H1 (cell line): ENCODE measurements at regions not wholly inside any gene's neighbourhood (a gene's known extent, or its start where the extent isn't known, plus 50 kb on each side); places are given as distances from the start of the nearest gene placed in this dataset.

Experiments
- CTCF ChIA-PET: fragments of 300-600 bp; sonication (Branson Sonifier 250); formaldehyde crosslinking; loops from one replicate; lab custom pipeline; 2021; ENCODE audit not compliant: partially characterized antibody; lab: Charles Lee
- POLR2A ChIA-PET: fragments of 300-600 bp; sonication (Branson Sonifier 250); formaldehyde crosslinking; loops from one replicate; lab custom pipeline; 2021; ENCODE audit warnings: inconsistent platforms; ENCODE audit not compliant: partially characterized antibody; lab: Charles Lee
- DNase-seq, 2 experiments: peaks; one replicate each; pipeline versions ENCODE4 v3.0.0 to v3.0.0-alpha.2; 2010 to 2022; ENCODE audit warnings: low spot score in 2 of 2, low read depth in 1 of 2, mixed read lengths in 1 of 2
- FAIRE-seq: peaks from 2 replicates; lab custom pipeline; 2011; peaks lifted over from hg19 to GRCh38; lab: Jason Lieb, UNC
- H2AFZ ChIP-seq: 2 replicates; pipeline ENCODE4 v1.8.1; 2012; ENCODE audit warnings: low read length, inconsistent platforms
- H2AK5ac ChIP-seq: 2 replicates; pipeline ENCODE4 v1.6.1; 2013; ENCODE audit warnings: low read depth, low read length
- H2BK120ac ChIP-seq: replicated peaks from 2 replicates; pipeline ENCODE3; 2013; ENCODE audit warnings: low read depth, low read length, inconsistent platforms
- H2BK12ac ChIP-seq: 2 replicates; pipeline ENCODE4 v1.6.1; 2013; ENCODE audit warnings: low read depth, low read length
- H2BK15ac ChIP-seq: 2 replicates; pipeline ENCODE4 v1.6.1; 2013; ENCODE audit warnings: low read length
- H2BK20ac ChIP-seq: 2 replicates; pipeline ENCODE4 v1.6.1; 2013; ENCODE audit warnings: low read length
- H2BK5ac ChIP-seq: 2 replicates; pipeline ENCODE4 v1.6.1; 2013; ENCODE audit warnings: low read depth, low read length
- H3K14ac ChIP-seq: 2 replicates; pipeline ENCODE4 v1.6.1; 2013; ENCODE audit warnings: inconsistent platforms; ENCODE audit not compliant: insufficient read length
- H3K18ac ChIP-seq: 2 replicates; pipeline ENCODE4 v1.6.1; 2013; ENCODE audit warnings: low read length; ENCODE audit errors: extremely low read depth
- H3K23ac ChIP-seq: 2 replicates; pipeline ENCODE4 v1.6.1; 2013; ENCODE audit warnings: inconsistent platforms; ENCODE audit not compliant: insufficient read length
- H3K23me2 ChIP-seq: 2 replicates; pipeline ENCODE4 v1.6.1; 2013; ENCODE audit warnings: low read depth, low read length
- H3K27ac ChIP-seq: 2 replicates; pipeline ENCODE4 v1.6.1; 2011; ENCODE audit warnings: low read depth, low read length, inconsistent platforms
- H3K27me3 ChIP-seq, 4 experiments: replicated peaks in 1 of 4; 1 replicate in 1 of 4; 2 replicates in 3 of 4; pipeline versions ENCODE4 v1.6.1 to v1.8.1; 2011 to 2013; ENCODE audit warnings: low read length in 3 of 4, mild to moderate bottlenecking in 3 of 4, inconsistent platforms in 2 of 4, mixed read lengths in 2 of 4, moderate library complexity in 1 of 4; ENCODE audit not compliant: control insufficient read depth in 3 of 4, insufficient read depth in 3 of 4; ENCODE audit errors: extremely low read depth in 1 of 4
- H3K36me3 ChIP-seq, 4 experiments: 2 replicates each; pipeline versions ENCODE4 v1.6.1 to v1.8.1; 2011 to 2013; ENCODE audit warnings: mild to moderate bottlenecking in 4 of 4, low read length in 3 of 4, moderate library complexity in 2 of 4, control low read depth in 1 of 4, inconsistent platforms in 1 of 4; ENCODE audit not compliant: insufficient read depth in 4 of 4, control insufficient read depth in 2 of 4
- H3K4ac ChIP-seq: replicated peaks from 2 replicates; pipeline ENCODE3; 2013; ENCODE audit warnings: low read length, low read depth, mixed read lengths, inconsistent platforms; ENCODE audit not compliant: insufficient read length
- H3K4me1 ChIP-seq, 4 experiments: replicated peaks in 1 of 4; 1 replicate in 1 of 4; 2 replicates in 3 of 4; pipeline versions ENCODE4 v1.6.1 to v1.8.1; 2011 to 2013; ENCODE audit warnings: low read length in 3 of 4, inconsistent platforms in 2 of 4, mixed read lengths in 1 of 4; ENCODE audit not compliant: insufficient read depth in 4 of 4, control insufficient read depth in 3 of 4
- H3K4me2 ChIP-seq, 2 experiments: 2 replicates each; pipeline versions ENCODE4 v1.6.1 to v1.8.1; 2011 to 2013; ENCODE audit warnings: low read depth in 2 of 2, low read length in 2 of 2, control low read depth in 1 of 2, inconsistent platforms in 1 of 2, mild to moderate bottlenecking in 1 of 2; ENCODE audit not compliant: insufficient read depth in 1 of 2
- H3K4me3 ChIP-seq, 4 experiments: fragments of 200-600, 300-600 bp in 1 of 4; sonication (generic), shearing (Covaris generic), sonication (Bioruptor Twin) in 1 of 4; 2 replicates each; pipeline versions ENCODE4 v1.5.1 to v1.8.1; 2011 to 2016; ENCODE audit warnings: low read length in 4 of 4, low read depth in 3 of 4, control low read depth in 2 of 4, inconsistent platforms in 2 of 4, mild to moderate bottlenecking in 2 of 4, mixed read lengths in 1 of 4, moderate library complexity in 1 of 4; ENCODE audit not compliant: insufficient read depth in 2 of 4; ENCODE audit errors: extremely low read depth in 1 of 4
- H3K56ac ChIP-seq: replicated peaks from 2 replicates; pipeline ENCODE3; 2013; ENCODE audit warnings: low read depth, mild to moderate bottlenecking, mixed read lengths, low read length, inconsistent platforms; ENCODE audit not compliant: insufficient read length
- H3K79me1 ChIP-seq: 2 replicates; pipeline ENCODE4 v1.6.1; 2013; ENCODE audit warnings: low read depth, low read length, control low read depth
- H3K79me2 ChIP-seq, 2 experiments: 2 replicates each; pipeline versions ENCODE4 v1.6.1 to v1.8.1; 2012 to 2013; ENCODE audit warnings: low read length in 2 of 2, mild to moderate bottlenecking in 2 of 2, inconsistent platforms in 1 of 2; ENCODE audit not compliant: insufficient read depth in 2 of 2, control insufficient read depth in 1 of 2
- H3K9ac ChIP-seq, 4 experiments: replicated peaks in 1 of 4; 1 replicate in 1 of 4; 2 replicates in 3 of 4; pipeline versions ENCODE4 v1.6.1 to v1.8.1; 2011 to 2013; ENCODE audit warnings: low read depth in 3 of 4, low read length in 3 of 4, control low read depth in 2 of 4, mild to moderate bottlenecking in 2 of 4, moderate library complexity in 2 of 4, inconsistent platforms in 1 of 4; ENCODE audit errors: extremely low read depth in 1 of 4
- H3K9me3 ChIP-seq, 2 experiments: 2 replicates each; pipeline versions ENCODE4 v1.6.1 to v1.8.1; 2012 to 2013; ENCODE audit warnings: mild to moderate bottlenecking in 2 of 2, moderate library complexity in 2 of 2, control low read depth in 1 of 2, inconsistent platforms in 1 of 2, low read depth in 1 of 2, low read length in 1 of 2, mixed read lengths in 1 of 2; ENCODE audit not compliant: insufficient read depth in 2 of 2
- H4K20me1 ChIP-seq, 2 experiments: replicated peaks in 1 of 2; 2 replicates each; pipeline versions ENCODE3 to v1.8.1; 2011 to 2013; ENCODE audit warnings: inconsistent platforms in 2 of 2, low read length in 2 of 2, mild to moderate bottlenecking in 1 of 2; ENCODE audit not compliant: insufficient read depth in 2 of 2, control insufficient read depth in 1 of 2
- H4K5ac ChIP-seq: 2 replicates; pipeline ENCODE4 v1.6.1; 2013; ENCODE audit warnings: low read length, low read depth, mixed read lengths, inconsistent platforms; ENCODE audit not compliant: insufficient read length
- H4K8ac ChIP-seq: 2 replicates; pipeline ENCODE4 v1.8.0; 2013; ENCODE audit warnings: mild to moderate bottlenecking, moderate library complexity, low read length, inconsistent platforms; ENCODE audit not compliant: insufficient read depth; ENCODE audit errors: extremely low read depth
- H4K91ac ChIP-seq: replicated peaks from 2 replicates; pipeline ENCODE3; 2013; ENCODE audit warnings: low read length, mixed read lengths, inconsistent platforms; ENCODE audit not compliant: insufficient read length
- ASH2L ChIP-seq: fragments of 200-600, 300-600 bp; sonication (generic); IDR thresholded peaks from one replicate; pipeline ENCODE4 v1.7.1; 2017; ENCODE audit warnings: low read length
- CTCF ChIP-seq, 3 experiments: IDR thresholded peaks; 1 replicate in 2 of 3; 2 replicates in 1 of 3; pipeline versions ENCODE4 v1.5.1 to v1.6.1; 2011; ENCODE audit warnings: low read length in 3 of 3, mild to moderate bottlenecking in 3 of 3, inconsistent platforms in 2 of 3, low read depth in 1 of 3, moderate library complexity in 1 of 3; ENCODE audit not compliant: insufficient read depth in 1 of 3; ENCODE audit errors: control extremely low read depth in 1 of 3
- EP300 ChIP-seq, 2 experiments: IDR thresholded peaks; 1 replicate in 1 of 2; 2 replicates in 1 of 2; pipeline ENCODE4 v1.6.1; 2011 to 2012; ENCODE audit warnings: low read depth in 2 of 2, low read length in 2 of 2, mild to moderate bottlenecking in 2 of 2, borderline replicate concordance in 1 of 2, inconsistent platforms in 1 of 2, moderate library complexity in 1 of 2
- GABPA ChIP-seq: IDR thresholded peaks from 2 replicates; pipeline ENCODE4 v1.6.1; 2011; ENCODE audit warnings: mild to moderate bottlenecking, low read length, moderate library complexity, borderline replicate concordance; ENCODE audit not compliant: insufficient read depth
- HDAC2 ChIP-seq, 2 experiments: fragments of 300-600 bp in 1 of 2; sonication (generic) in 1 of 2; IDR thresholded peaks; 2 replicates each; pipeline ENCODE4 v1.6.1; 2011 to 2012; ENCODE audit warnings: low read depth in 2 of 2, low read length in 2 of 2, mild to moderate bottlenecking in 2 of 2, moderate library complexity in 2 of 2, borderline replicate concordance in 1 of 2, inconsistent platforms in 1 of 2
- HDAC6 ChIP-seq: IDR thresholded peaks from one replicate; pipeline ENCODE4 v1.7.1; 2012; ENCODE audit warnings: low read depth, mild to moderate bottlenecking, inconsistent platforms, low read length, moderate library complexity
- JUND ChIP-seq: IDR thresholded peaks from 2 replicates; pipeline ENCODE4 v1.6.1; 2011; ENCODE audit warnings: mild to moderate bottlenecking, improper control_type of control experiment, low read length
- POLR2A ChIP-seq, 2 experiments: IDR thresholded peaks; 1 replicate in 1 of 2; 2 replicates in 1 of 2; pipeline ENCODE4 v1.6.1; 2011; ENCODE audit warnings: low read depth in 2 of 2, low read length in 2 of 2, mild to moderate bottlenecking in 2 of 2; ENCODE audit errors: control extremely low read depth in 1 of 2
- RBBP5 ChIP-seq: IDR thresholded peaks from 2 replicates; pipeline ENCODE4 v1.7.1; 2012; ENCODE audit warnings: low read depth, mild to moderate bottlenecking, inconsistent platforms, low read length, moderate library complexity, borderline replicate concordance
- SRF ChIP-seq: IDR thresholded peaks from 2 replicates; pipeline ENCODE4 v1.6.1; 2011; ENCODE audit warnings: mild to moderate bottlenecking, low read depth, low read length, moderate library complexity
- TAF7 ChIP-seq: optimal IDR thresholded peaks from 2 replicates; pipeline ENCODE3; 2011; ENCODE audit warnings: low read depth, mild to moderate bottlenecking, inconsistent platforms, low read length, moderate library complexity, borderline replicate concordance
- WGBS, 2 experiments: shearing (Covaris generic) in 1 of 2; methylation state at CpG; one replicate each; pipeline versions ENCODE4 v1.1.6 to v1.1.7; 2013 to 2015; ENCODE audit warnings: low lambda C conversion rate in 2 of 2, mixed read lengths in 2 of 2, inconsistent platforms in 1 of 2, low coverage in 1 of 2, missing lambda C conversion rate in 1 of 2; ENCODE audit not compliant: insufficient replicate concordance in 2 of 2, insufficient coverage in 1 of 2, insufficient read length in 1 of 2; ENCODE audit errors: extremely low coverage in 1 of 2, missing lambda C conversion rate in 1 of 2; 5-methylcytosine and 5-hydroxymethylcytosine counted together

- DNase-seq (no peak), FAIRE-seq (no peak)
- no peaks in the 10 kb centered on the region for H3K79me1 ChIP-seq
- no peak overlapping the region for H3K18ac ChIP-seq
- H3K9ac ChIP-seq = no peak overlapping the region
- no peak overlapping the region for H2BK15ac ChIP-seq
- H3K36me3 ChIP-seq = no peaks in the 10 kb centered on the region
- H4K8ac ChIP-seq = no peak overlapping the region
- no peaks in the 10 kb centered on the region for H4K20me1 ChIP-seq
- no peak overlapping the region for H2AFZ ChIP-seq
- H4K91ac ChIP-seq = no peak overlapping the region
- H3K56ac ChIP-seq = no peak overlapping the region
- no peaks in the 10 kb centered on the region for H3K4me1 ChIP-seq
- ChIA-PET POLR2A (no interaction called here), CTCF (interaction anchor here (0.6 kb wide), 1 partner anchor 622 kb away, joined by 4 read pairs; no protein-coding TSS in a partner anchor)
- H3K79me2 ChIP-seq = no peaks in the 10 kb centered on the region
- H3K27me3 ChIP-seq = no peaks in the 10 kb centered on the region
- no peak overlapping the region for H3K14ac ChIP-seq
- H3K4me2 ChIP-seq = no peak overlapping the region
- H3K23ac ChIP-seq = no peak overlapping the region
- 97% methylated on average over 4 of the region's 4 CpGs; no CpG with 5 or more reads in 1 of the 2 experiments for WGBS, 2 experiments
- no peak overlapping the region for H2BK12ac ChIP-seq
- H3K23me2 ChIP-seq = no peaks in the 10 kb centered on the region
- H3K9me3 ChIP-seq = no peaks in the 10 kb centered on the region
- TF ChIP-seq POLR2A (IDR thresholded peaks at IDR 0.05; ENCODE audit: control extremely low read depth in 1 of 2, low read depth in 2 of 2, low read length in 2 of 2) = no peak
- no peak for TF ChIP-seq RBBP5
- TF ChIP-seq ASH2L = no peak
- no peak for TF ChIP-seq JUND
- no peak for TF ChIP-seq TAF7
- TF ChIP-seq CTCF (IDR thresholded peaks at IDR 0.05; ENCODE audit: control extremely low read depth in 1 of 3, insufficient read depth in 1 of 3, low read depth in 1 of 3, low read length in 3 of 3) = no peak
- TF ChIP-seq HDAC6 = no peak
- TF ChIP-seq EP300 (IDR thresholded peaks at IDR 0.05; ENCODE audit: borderline replicate concordance in 1 of 2, low read depth in 2 of 2, low read length in 2 of 2) = no peak
- no peak for TF ChIP-seq HDAC2 (IDR thresholded peaks at IDR 0.05; ENCODE audit: borderline replicate concordance in 1 of 2, low read depth in 2 of 2, low read length in 2 of 2)
- TF ChIP-seq GABPA = no peak
- TF ChIP-seq SRF = no peak
- no peak overlapping the region for H2AK5ac ChIP-seq
- H2BK5ac ChIP-seq = no peak overlapping the region
- no peak overlapping the region for H3K27ac ChIP-seq
- H4K5ac ChIP-seq = no peak overlapping the region
- H3K4ac ChIP-seq = no peak overlapping the region
- H3K4me3 ChIP-seq = no peak overlapping the region
- H2BK20ac ChIP-seq = no peak overlapping the region
- no peak overlapping the region for H2BK120ac ChIP-seq
These were observed 657.7 kb downstream of the PRR16 start for GRCh38 chr5:121121786-121122185.
